GM13977 (cell line): ENCODE measurements at regions not wholly inside any gene's neighbourhood (a gene's known extent, or its start where the extent isn't known, plus 50 kb on each side); places are given as distances from the start of the nearest gene placed in this dataset.

Experiments
- DNase-seq: peaks from one replicate; pipeline ENCODE4 v3.0.0; 2012; ENCODE audit warnings: low spot score
- CTCF ChIP-seq: IDR thresholded peaks from 2 replicates; pipeline ENCODE4 v1.5.1; 2012; ENCODE audit warnings: mild to moderate bottlenecking, control low read depth; ENCODE audit not compliant: insufficient read depth; ENCODE audit errors: extremely low read depth, missing control alignments
- in situ Hi-C: fragments of 300-500 bp; cut with MboI; formaldehyde crosslinking; loops from one replicate; pipeline ENCODE4 v1.12.0; 2022; ENCODE audit warnings: low sequenced_read_pairs, low pct_unique_long_range_greater_than_20kb, mixed read lengths, inconsistent platforms; ENCODE audit not compliant: unreplicated experiment

GRCh38 chr1:221905802-221906201 lies 163.9 kb upstream of the DUSP10 start:
- no peak for TF ChIP-seq CTCF
- in situ Hi-C loops = no loop called here
- DNase-seq = no peak

DNA sequence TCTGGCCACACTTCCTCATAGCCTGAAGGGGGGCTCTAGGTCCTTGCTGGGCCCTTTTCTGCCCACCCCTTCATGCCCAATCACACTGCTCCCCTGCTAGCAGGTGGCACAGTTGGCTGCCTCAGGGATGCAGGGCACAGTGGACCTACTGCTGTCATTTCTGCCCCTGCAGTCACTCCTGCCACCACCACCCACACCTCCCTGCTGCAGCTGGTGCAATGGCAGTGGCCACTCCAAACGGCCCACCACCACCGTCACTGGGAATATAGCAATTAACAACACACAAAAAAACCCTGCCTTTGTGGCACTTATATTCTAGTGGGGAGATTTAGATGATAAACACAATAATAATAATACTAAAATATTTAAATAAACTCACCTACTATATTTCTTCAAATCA lies 162.4 kb upstream of the DUSP10 start:
- TF ChIP-seq CTCF = no peak
- in situ Hi-C loops = no loop called here
- no peak for DNase-seq

DNA sequence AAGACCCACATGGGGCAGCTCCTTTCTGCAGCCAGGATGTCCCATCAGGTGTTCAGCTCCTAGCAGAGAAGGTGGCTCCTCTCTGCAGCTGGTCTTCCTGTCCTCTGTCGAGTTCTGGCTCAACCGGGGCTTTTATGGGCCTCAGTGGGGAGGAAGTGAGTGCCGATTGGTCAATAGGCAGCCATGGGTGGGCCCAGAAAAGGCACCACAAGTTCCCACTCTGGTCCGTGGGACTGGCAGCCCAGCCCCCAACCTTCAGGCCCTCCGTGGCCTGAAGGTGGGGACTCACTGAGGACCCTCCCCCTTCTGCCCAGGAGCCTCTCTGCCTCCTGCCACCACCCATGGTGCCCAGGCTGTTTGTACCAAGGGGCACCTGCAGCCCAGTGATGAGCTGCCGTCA lies 161.7 kb upstream of the DUSP10 start:
- in situ Hi-C loops = no loop called here
- no peak for DNase-seq
- TF ChIP-seq CTCF = no peak

GRCh38 chr1:221902961-221903360 lies 161.1 kb upstream of the DUSP10 start:
- in situ Hi-C loops = no loop called here
- DNase-seq = no peak
- no peak for TF ChIP-seq CTCF

- DNase-seq = peak; percentile 15
- in situ Hi-C loops = no loop called here
- no peak for TF ChIP-seq CTCF
These were observed 158.8 kb upstream of the DUSP10 start for GRCh38 chr1:221900678-221901077.

GRCh38 chr1:221897321-221897721 lies 155.4 kb upstream of the DUSP10 start:
- in situ Hi-C loops = no loop called here
- TF ChIP-seq CTCF = no peak
- no peak for DNase-seq

- no peak for TF ChIP-seq CTCF
- in situ Hi-C loops = no loop called here
- no peak for DNase-seq
These were observed 150.5 kb upstream of the DUSP10 start for GRCh38 chr1:221892301-221892830.
